ENCODE measurements at regions not wholly inside any gene's neighbourhood (a gene's known extent, or its start where the extent isn't known, plus 50 kb on each side); places are given as distances from the start of the nearest gene placed in this dataset.

DNA sequence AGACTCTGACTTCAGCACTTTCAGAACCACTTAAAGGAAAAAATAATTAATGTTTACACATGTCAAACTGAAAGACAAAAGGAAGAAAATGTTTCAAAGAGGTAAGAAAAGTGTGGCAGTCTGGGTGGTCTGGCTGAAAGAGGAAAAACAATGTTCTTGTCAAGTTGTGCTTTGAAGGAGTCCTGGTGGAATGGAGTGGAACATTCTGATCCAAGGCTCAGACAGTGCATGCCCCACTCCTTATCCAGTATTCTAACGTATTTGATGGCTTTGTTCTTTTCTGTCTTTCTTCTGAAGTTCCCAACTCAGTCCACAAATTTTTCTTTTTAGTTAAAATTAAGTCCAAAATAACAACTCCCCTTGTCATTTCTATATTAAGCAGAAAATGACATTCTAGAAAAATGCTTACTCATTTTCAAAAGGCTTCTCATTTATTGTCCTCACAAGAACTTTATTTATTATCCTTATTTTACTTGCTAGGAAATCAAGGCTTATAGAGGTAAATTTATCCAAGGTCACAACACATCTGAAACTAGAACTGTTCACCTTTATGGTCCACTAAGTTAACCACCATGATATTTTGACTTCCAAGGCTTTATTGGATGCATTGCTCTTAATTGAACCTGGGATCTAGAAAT lies 121.7 kb upstream of the NAP1L1 start:
- WGBS, 2 donors: 30 to 34% methylated on average over 1 of the region's 1 CpG
- TF ChIP-seq, protein P1, sequence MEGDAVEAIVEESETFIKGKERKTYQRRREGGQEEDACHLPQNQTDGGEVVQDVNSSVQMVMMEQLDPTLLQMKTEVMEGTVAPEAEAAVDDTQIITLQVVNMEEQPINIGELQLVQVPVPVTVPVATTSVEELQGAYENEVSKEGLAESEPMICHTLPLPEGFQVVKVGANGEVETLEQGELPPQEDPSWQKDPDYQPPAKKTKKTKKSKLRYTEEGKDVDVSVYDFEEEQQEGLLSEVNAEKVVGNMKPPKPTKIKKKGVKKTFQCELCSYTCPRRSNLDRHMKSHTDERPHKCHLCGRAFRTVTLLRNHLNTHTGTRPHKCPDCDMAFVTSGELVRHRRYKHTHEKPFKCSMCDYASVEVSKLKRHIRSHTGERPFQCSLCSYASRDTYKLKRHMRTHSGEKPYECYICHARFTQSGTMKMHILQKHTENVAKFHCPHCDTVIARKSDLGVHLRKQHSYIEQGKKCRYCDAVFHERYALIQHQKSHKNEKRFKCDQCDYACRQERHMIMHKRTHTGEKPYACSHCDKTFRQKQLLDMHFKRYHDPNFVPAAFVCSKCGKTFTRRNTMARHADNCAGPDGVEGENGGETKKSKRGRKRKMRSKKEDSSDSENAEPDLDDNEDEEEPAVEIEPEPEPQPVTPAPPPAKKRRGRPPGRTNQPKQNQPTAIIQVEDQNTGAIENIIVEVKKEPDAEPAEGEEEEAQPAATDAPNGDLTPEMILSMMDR (IDR thresholded peaks at IDR 0.05): no peak
- no peak for TF ChIP-seq POLR2A (IDR thresholded peaks at IDR 0.05)
- intact Hi-C loops (cut with DNase I; ENCODE audit: low total_unique reads): no loop called here

DNA sequence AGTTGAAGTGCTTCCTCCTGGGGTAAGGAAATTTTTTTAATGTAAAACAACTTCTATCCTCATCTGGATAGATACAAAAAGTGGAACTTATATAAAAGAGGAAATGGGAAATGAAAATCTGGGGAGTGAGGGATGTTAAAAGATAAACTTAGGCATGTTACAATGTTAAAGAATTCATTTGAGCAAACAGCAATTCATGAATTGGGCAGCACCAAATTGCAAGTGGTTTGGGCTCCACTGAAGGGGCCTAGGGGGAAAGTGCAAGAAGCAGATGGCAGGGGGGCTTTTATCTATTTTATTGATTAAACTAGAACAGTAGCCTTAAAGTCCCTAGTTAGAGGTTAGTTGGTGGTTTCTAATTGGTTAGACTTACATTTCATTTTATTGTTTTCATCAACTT lies 118.1 kb upstream of the NAP1L1 start:
- TF ChIP-seq, protein P1 (IDR thresholded peaks at IDR 0.05): no peak
- no peak for TF ChIP-seq POLR2A (IDR thresholded peaks at IDR 0.05)
- intact Hi-C loops (cut with DNase I; ENCODE audit: low total_unique reads): no loop called here
- no peak for DNase-seq (ENCODE audit: low spot score in 2 of 2)

More for the DNA sequence above, 121.7 kb upstream of the NAP1L1 start:
- no peak for DNase-seq (ENCODE audit: low spot score in 2 of 2)
- no peak overlapping the region for H3K4me3 ChIP-seq (ENCODE audit: low read depth, poor library complexity, severe bottlenecking)

DNA sequence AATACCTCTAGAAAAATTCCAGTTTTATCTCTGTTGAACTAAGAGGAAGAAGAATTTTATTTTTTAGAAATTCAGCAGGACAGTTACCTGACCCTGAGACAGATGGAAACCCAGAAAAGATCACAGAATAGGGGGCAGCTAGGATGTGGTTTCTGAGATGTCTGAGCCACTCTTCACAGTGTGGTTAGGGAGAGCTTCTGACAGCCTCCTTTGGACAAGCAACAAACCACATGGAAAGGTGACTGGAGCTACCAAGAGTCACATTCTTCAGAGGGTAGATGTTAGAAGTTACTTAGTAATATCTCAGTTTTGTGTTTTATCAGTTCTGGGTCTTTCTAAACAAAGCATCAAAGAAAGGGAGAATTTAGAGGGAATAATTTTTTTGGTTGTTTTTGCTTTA lies 117.3 kb upstream of the NAP1L1 start:
- DNase-seq (ENCODE audit: low spot score in 2 of 2): no peak
- intact Hi-C loops (cut with DNase I; ENCODE audit: low total_unique reads): no loop called here
- TF ChIP-seq, protein P1 (IDR thresholded peaks at IDR 0.05): no peak
- TF ChIP-seq POLR2A (IDR thresholded peaks at IDR 0.05): no peak
- no peak overlapping the region for H3K4me3 ChIP-seq (ENCODE audit: low read depth, poor library complexity, severe bottlenecking)

More for the DNA sequence above, 118.1 kb upstream of the NAP1L1 start:
- no peak overlapping the region for H3K4me3 ChIP-seq (ENCODE audit: low read depth, poor library complexity, severe bottlenecking)

DNA sequence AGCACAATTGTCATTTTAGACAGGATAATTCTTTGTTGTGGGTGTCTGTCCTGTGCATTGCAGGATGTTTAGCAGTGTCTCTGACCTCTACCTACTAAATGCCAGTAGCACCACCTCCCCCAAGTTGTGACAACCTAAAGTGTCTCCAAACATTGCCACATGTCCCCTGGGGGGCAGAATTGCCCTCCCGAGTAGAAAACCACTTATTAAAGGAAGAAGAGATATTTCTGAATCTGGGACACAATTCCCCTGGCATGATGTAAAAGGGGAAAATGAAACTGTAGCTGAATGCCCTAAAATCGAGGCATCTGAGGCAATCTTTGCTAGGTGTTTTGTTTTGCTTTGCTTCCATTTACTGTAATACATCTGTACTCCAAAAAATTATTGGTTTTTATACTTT lies 116.8 kb upstream of the NAP1L1 start:
- DNase-seq (ENCODE audit: low spot score in 2 of 2): no peak
- TF ChIP-seq, protein P1 (IDR thresholded peaks at IDR 0.05): no peak
- no peak for TF ChIP-seq POLR2A (IDR thresholded peaks at IDR 0.05)
- no peak overlapping the region for H3K4me3 ChIP-seq (ENCODE audit: low read depth, poor library complexity, severe bottlenecking)
- 44 to 48% methylated on average over 2 of the region's 2 CpGs for WGBS, 2 donors
- intact Hi-C loops (cut with DNase I; ENCODE audit: low total_unique reads): no loop called here

DNA sequence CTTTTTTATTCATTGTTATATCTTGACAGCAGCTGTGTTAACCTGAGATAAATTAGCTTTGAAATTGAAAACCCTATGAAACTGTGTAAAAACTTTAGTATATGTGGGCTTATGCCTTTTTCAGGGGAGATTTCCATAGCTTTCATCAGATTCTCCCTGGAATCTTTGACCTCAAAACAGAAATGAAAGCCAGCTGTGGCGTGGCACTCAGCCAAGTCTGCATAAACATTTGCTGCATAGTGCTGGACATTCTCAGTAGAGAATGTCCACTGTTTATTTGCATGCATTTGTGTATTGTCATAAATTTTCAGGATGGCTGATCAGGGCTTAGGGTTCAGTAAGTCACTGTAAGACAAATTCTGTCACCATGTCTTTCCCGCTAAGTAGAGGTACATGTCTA lies 115.3 kb upstream of the NAP1L1 start:
- DNase-seq (ENCODE audit: low spot score in 2 of 2): no peak
- no peak for TF ChIP-seq POLR2A (IDR thresholded peaks at IDR 0.05)
- TF ChIP-seq, protein P1 (IDR thresholded peaks at IDR 0.05): no peak
- intact Hi-C loops (cut with DNase I; ENCODE audit: low total_unique reads): no loop called here
- 69 to 72% methylated on average over 2 of the region's 2 CpGs for WGBS, 2 donors
- no peak overlapping the region for H3K4me3 ChIP-seq (ENCODE audit: low read depth, poor library complexity, severe bottlenecking)

DNA sequence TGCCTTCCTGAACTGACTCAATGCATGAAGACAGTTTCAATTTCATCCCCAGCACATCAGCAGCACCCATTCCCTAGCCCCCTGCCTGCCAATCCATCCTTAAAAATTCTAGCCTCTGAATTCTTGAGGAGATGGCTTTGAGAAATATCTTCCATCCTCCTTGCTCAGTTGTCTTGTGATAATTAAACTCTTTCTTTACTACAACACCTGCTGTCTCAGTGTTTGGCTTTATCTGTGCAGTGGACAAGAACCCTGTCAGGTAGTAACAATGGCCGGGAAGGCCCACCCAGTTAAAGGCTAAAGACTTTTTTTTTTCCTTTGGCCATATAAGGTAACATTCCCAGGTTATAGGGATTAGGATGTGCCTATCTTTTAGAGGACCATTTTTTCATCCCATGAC lies 114.4 kb upstream of the NAP1L1 start:
- TF ChIP-seq, protein P1 (IDR thresholded peaks at IDR 0.05): no peak
- no peak for TF ChIP-seq POLR2A (IDR thresholded peaks at IDR 0.05)
- 89 to 94% methylated on average over 1 of the region's 1 CpG for WGBS, 2 donors
- intact Hi-C loops (cut with DNase I; ENCODE audit: low total_unique reads): no loop called here
- H3K4me3 ChIP-seq (ENCODE audit: low read depth, poor library complexity, severe bottlenecking): no peak overlapping the region
- no peak for DNase-seq (ENCODE audit: low spot score in 2 of 2)

Data from lower leg skin (tissue), 4 donors.